ENCODE measurements at regions not wholly inside any gene's neighbourhood (a gene's known extent, or its start where the extent isn't known, plus 50 kb on each side); places are given as distances from the start of the nearest gene placed in this dataset.

DNA sequence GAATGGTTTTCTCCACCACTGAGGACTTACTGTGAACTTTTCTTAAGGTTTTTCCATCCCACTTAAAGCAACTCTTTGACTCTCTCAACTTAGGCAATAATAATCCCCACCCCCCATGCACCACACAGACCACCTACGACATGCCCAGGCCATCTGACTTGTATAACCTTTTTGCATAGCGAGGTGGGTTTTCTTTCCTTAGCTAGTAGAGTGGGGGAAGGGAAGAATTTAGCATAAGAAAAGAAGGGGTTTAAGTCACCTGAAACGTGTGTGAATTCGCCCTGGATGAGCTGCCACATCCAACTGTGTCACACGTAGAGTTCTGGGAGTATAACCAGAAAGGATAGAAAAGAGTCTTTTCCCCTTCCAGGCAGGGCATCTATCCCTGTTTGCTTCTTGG is 262.7 kb downstream of the YTHDC2 start:
- no peak overlapping the region for H3K4me3 ChIP-seq (replicated peaks; ENCODE audit: low read depth, low read length)
- no peak for DNase-seq (ENCODE audit: extremely low read depth, insufficient read length)
- no peaks in the 10 kb centered on the region for H3K36me3 ChIP-seq (ENCODE audit: control insufficient read depth, insufficient read depth, low read length)
- TF ChIP-seq, protein P1, sequence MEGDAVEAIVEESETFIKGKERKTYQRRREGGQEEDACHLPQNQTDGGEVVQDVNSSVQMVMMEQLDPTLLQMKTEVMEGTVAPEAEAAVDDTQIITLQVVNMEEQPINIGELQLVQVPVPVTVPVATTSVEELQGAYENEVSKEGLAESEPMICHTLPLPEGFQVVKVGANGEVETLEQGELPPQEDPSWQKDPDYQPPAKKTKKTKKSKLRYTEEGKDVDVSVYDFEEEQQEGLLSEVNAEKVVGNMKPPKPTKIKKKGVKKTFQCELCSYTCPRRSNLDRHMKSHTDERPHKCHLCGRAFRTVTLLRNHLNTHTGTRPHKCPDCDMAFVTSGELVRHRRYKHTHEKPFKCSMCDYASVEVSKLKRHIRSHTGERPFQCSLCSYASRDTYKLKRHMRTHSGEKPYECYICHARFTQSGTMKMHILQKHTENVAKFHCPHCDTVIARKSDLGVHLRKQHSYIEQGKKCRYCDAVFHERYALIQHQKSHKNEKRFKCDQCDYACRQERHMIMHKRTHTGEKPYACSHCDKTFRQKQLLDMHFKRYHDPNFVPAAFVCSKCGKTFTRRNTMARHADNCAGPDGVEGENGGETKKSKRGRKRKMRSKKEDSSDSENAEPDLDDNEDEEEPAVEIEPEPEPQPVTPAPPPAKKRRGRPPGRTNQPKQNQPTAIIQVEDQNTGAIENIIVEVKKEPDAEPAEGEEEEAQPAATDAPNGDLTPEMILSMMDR (IDR thresholded peaks at IDR 0.05; ENCODE audit: insufficient read depth, low read length, poor library complexity, severe bottlenecking) = no peak
- H3K27me3 ChIP-seq (replicated peaks; ENCODE audit: control insufficient read depth, insufficient read depth, low read length) = no peaks in the 10 kb centered on the region

DNA sequence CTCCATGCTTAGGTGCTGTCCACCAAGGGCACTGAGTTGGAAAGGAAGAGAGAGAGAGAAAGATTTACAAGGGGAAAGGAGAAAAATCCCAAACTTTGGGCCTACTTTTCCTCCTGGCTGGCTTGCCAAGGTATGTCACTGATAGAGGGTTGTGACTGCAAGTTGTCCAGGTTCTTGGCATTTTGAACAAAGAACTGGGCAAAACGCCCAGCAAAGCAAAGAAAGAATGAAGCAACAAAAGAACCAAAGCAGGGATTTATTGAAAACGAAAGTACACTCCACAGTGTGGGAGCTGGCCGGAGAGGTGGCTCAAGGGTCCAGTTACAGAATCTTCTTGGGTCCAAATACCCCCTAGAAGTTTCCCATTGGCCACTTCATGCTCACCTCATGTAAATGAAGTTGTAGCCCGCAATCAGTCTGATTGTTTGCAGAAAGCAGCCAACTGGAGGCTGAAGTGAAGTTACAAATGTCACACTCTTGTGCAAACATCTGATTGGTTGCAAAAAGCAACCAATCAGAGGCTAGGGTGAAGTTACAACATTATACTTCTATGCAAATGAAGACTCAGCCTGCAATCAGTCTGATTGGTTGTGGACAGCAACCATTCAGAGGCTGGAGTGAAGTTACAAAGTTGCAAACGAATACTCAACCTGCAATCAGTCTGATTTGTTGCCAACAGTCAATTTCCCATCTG is 263.5 kb downstream of the YTHDC2 start:
- DNase-seq (ENCODE audit: extremely low read depth, insufficient read length) = no peak
- TF ChIP-seq, protein P1 (IDR thresholded peaks at IDR 0.05; ENCODE audit: insufficient read depth, low read length, poor library complexity, severe bottlenecking) = no peak
- no peaks in the 10 kb centered on the region for H3K36me3 ChIP-seq (ENCODE audit: control insufficient read depth, insufficient read depth, low read length)
- no peak overlapping the region for H3K4me3 ChIP-seq (replicated peaks; ENCODE audit: low read depth, low read length)
- no peaks in the 10 kb centered on the region for H3K27me3 ChIP-seq (replicated peaks; ENCODE audit: control insufficient read depth, insufficient read depth, low read length)

DNA sequence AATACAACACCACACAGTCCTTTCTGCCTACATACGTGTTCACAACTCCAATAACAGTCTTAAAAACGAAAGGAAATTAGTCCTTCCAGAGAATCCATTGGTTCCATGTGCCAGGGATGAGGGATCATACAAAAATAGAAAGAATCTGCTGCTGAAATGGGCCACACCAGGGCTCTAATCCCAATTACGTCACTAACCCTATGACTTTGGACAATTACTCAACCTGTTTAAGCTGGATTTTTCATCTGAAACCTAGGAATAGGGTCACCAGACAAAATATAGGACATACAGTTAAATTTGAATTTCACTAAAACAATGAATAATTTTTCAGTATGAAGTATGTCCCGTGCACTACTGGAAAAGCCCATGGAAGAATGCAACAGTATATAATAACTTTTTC is 264.7 kb downstream of the YTHDC2 start:
- Histone ChIP-seq H3K4me3 (replicated peaks; ENCODE audit: low read depth, low read length) (no peak overlapping the region), H3K27me3 (replicated peaks; ENCODE audit: control insufficient read depth, insufficient read depth, low read length) (no peaks in the 10 kb centered on the region), H3K36me3 (ENCODE audit: control insufficient read depth, insufficient read depth, low read length) (no peaks in the 10 kb centered on the region)
- no peak for DNase-seq (ENCODE audit: extremely low read depth, insufficient read length)
- TF ChIP-seq, protein P1 (IDR thresholded peaks at IDR 0.05; ENCODE audit: insufficient read depth, low read length, poor library complexity, severe bottlenecking) = no peak

DNA sequence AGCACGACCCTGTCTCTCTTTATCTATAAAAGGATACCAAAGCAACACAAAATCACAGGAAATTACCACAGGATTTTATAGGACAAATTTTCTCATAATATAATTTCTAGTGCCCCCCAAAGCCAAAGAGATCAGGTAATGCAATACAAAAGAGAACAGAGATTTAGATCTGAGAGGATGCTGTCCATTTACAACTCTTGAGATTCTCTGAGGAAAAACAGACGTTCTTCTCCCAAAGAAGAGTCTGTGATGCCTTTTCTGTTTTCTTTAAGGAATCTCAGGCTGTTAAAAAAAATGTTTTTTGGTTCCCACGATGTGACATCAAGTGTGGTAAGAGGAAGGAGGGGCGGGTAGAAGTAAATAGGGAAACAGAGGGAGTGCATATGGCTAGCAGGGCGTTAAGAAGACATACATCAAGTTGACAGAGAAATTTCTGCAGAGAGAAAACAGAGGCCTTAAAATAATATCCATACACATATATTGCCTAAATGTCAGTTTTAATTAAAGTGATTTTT is 274.7 kb downstream of the YTHDC2 start:
- TF ChIP-seq, protein P1 (IDR thresholded peaks at IDR 0.05; ENCODE audit: insufficient read depth, low read length, poor library complexity, severe bottlenecking) = no peak

DNA sequence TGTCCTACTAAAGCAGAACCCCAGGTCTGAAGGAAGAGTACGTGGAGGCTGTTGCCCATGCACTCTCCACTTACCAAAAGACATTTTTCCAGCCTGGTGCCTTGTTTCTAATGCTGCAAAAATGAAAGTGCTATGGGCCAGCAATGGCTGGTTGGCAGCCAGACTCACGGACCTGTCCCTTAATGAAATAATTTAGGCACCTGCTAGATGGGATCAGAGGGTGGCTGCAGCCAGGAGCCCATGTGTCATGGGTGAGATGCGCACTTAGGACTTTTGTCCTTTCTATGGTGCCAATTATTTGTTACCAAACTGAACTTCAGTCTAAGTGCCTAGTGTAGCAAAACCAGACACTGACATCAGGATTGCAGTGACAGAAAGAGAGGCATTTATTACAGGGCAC is 276.3 kb downstream of the YTHDC2 start:
- TF ChIP-seq, protein P1 (IDR thresholded peaks at IDR 0.05; ENCODE audit: insufficient read depth, low read length, poor library complexity, severe bottlenecking) = no peak
- no peaks in the 10 kb centered on the region for H3K36me3 ChIP-seq (ENCODE audit: control insufficient read depth, insufficient read depth, low read length)
- H3K27me3 ChIP-seq (replicated peaks; ENCODE audit: control insufficient read depth, insufficient read depth, low read length) = no peaks in the 10 kb centered on the region
- no peak overlapping the region for H3K4me3 ChIP-seq (replicated peaks; ENCODE audit: low read depth, low read length)
- no peak for DNase-seq (ENCODE audit: extremely low read depth, insufficient read length)

More for the DNA sequence above, 274.7 kb downstream of the YTHDC2 start:
- no peak for DNase-seq (ENCODE audit: extremely low read depth, insufficient read length)
- Histone ChIP-seq H3K27me3 (replicated peaks; ENCODE audit: control insufficient read depth, insufficient read depth, low read length) (no peaks in the 10 kb centered on the region), H3K4me3 (replicated peaks; ENCODE audit: low read depth, low read length) (no peak overlapping the region), H3K36me3 (ENCODE audit: control insufficient read depth, insufficient read depth, low read length) (no peaks in the 10 kb centered on the region)
